ENCODE measurements at regions not wholly inside any gene's neighbourhood (a gene's known extent, or its start where the extent isn't known, plus 50 kb on each side); places are given as distances from the start of the nearest gene placed in this dataset.
"Not testable (repeated sequence)": the region's sequence is repeated elsewhere in the genome, so short reads cannot be mapped to it uniquely, and the experiment has no call there.

DNA sequence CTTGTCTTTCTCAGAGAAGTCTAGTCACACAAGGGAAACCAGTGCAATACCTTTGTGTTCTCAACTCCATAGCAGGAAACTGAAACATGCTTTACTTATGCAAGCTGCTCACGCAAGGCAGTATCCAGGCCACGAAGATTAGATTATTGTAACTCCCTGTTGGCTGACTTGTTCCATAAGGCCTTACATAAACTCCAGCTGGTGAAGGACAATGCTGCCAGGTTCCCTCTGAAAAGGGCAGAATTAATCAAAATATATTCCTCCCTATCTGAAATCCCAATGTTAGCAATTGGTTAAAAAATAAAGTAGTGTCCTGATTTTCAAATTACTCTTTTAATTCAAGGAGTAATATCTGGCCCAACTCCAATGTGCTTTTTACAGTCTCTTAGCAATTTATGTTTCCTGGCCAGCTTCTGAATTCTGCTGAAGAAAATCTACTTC, 966.6 kb downstream of the HACE1 start:
- DNase-seq (ENCODE audit: low spot score): no peak

DNA sequence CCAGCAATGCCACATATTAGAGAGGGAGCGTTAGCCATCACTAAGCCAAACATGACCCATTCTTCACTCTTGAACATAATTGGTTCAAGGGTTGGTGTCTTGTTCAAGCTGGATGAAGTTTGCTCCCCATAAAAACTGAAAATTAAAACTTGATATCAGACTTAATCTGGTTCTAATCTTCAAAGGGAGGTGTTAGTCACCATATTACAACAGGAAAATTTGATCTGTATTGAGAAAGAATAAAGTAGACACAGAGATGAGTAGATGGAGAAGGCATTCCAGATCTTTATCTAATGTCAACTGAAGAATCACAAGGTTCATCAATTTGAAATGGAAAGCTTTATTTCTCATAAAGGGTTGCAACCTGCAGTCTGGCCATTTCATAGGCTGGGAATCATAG, 972.8 kb downstream of the HACE1 start:
- DNase-seq (ENCODE audit: low spot score): no peak

DNA sequence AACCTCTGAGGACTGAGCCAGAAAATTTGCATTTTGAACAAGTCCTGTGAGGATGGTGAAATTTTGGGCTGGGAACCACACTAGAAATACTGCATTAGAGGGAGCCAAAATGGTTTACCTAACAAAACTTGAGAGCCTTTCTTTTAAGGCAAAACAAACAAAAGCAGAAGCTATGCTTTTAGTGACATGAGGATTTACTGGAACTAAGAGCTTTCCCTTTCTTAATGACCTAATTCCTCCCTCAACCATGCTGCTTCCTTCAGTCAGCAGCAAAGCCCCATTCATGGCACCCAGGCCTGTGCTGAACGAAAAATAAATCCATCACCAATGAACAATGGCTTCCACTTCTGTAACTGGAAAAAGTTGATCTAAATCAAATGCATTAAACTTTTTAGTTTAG, 974.3 kb downstream of the HACE1 start:
- DNase-seq (ENCODE audit: low spot score): no peak

DNA sequence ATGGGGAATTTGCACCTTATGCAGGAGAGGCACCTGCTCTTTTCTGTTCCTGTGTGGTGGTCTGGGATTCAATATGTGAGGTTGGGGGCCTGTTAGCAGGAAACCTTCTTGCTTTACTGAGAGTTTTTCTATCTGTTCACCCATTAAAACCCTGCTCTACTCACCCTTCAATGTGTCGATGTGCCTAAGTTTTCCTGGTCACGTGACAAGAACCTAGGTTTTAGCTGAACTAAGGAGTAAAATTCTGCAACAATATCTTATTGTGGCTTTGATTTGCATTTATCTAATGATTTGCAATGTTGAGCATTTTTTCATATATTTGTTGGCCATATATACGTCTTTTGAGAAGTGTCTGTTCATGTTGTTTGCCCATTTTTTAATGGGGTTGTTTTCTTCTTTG, 979.9 kb downstream of the HACE1 start:
- no peak for DNase-seq (ENCODE audit: low spot score)

DNA sequence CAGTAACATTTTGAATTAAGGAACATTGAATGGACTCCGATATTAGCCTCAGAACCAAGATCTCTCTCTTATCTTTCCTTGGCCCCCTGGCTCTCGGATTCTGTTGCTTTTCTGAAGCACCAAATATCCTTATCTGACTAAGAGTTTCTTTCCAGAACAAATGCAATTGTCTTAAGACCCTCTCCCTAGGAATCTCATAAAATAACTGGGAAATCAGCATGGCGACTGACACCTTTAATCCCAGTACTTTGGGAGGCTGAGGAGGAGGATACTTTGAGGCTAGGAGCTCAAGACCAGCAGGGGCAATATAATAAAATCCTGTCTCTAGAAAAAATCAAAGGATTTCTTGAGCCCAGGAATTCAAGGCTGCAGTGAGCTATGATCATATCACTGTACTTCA, 984.5 kb downstream of the HACE1 start:
- no peak for DNase-seq (ENCODE audit: low spot score)

DNA sequence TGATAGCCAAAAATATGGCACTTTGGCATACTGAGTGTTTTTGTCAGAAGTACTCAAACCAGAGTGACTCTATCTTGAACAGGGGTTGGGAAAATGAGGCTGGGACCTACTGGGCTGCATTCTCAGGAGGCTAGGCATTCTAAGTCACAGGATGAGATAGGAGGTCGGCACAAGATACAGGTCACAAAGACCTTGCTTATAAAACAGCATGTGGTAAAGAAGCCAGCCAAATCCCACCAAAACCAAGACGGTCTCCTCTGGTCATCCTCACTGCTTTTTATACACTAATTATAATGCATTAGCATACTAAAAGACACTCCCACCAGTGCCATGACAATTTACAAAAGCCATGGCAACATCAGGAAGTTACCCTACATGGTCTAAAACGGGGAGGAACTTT, 985.1 kb downstream of the HACE1 start:
- no peak for DNase-seq (ENCODE audit: low spot score)

DNA sequence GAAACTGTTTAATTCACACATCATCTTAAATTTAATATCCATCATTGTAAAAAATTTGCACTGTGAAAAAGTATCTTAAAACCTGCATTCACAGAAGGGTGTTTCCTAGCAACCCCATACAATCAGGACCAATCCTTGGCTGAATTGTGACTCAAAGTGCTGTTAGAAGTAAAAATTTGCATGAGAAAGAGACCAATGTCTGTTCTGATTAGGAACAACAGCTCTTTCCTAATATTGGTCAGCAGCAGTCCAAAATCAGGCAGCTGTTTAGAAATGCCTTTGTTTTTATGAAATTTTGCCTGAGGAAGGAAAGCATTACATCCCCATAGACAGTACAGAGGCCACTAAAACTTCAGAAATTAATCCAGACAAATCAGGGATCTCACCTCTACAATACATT, 987.0 kb downstream of the HACE1 start:
- DNase-seq (ENCODE audit: low spot score): no peak

DNA sequence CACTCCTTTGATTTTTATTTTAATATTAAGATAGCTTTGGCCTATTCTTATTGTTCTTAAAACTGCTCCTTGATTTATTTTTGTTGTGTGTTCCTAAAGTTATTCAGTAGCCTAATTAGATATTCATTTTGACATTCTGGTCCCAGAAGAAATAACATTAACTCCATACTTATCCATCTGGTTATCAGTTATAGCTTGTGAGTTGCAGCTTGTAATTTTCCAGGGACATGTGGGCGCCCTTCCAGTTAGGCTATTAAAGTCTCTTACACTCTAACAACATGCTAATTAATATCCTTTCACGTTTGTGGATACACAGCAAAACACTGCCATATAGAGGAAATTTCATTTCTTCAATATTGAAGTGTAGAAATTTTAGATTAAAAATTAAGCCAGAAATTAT, 987.5 kb downstream of the HACE1 start:
- DNase-seq (ENCODE audit: low spot score): no peak

DNA sequence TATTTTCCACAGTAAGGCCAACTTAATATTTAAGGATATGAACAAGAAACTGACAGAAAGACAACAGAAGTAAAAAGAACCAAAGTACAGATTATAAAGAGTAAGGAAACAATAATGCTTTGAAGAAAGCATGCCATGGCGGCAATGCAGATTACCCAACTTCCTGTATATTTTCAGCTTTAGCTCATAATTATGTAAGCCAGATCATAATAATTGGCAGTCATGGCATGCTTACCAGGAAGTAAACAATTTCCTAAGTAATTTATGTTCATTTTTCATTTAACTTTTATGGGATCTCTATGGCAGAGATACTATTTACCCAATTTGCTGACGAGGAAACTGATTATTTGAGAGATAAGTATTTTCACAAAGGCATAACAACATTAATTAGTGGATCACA, 988.7 kb downstream of the HACE1 start:
- no peak for DNase-seq (ENCODE audit: low spot score)

DNA sequence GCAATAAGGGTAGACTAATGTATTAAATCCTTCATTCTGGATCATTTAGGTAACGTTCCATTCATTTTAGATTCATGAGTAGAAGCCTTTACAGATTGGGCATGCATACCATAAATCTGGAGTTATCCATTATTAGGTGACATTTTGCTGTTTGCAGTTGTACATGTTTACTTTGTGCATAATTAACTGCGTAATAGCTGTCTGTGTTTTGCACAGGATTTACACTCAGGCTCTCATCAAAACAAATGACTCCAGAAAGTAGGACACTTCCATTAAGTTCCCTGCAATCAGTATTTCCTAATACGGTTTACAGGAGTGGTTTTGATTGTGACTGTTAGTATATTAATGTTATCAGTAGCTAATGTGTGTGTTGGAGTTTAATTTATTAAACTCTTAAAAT, 997.4 kb downstream of the HACE1 start:
- no peak for DNase-seq (ENCODE audit: low spot score)

DNA sequence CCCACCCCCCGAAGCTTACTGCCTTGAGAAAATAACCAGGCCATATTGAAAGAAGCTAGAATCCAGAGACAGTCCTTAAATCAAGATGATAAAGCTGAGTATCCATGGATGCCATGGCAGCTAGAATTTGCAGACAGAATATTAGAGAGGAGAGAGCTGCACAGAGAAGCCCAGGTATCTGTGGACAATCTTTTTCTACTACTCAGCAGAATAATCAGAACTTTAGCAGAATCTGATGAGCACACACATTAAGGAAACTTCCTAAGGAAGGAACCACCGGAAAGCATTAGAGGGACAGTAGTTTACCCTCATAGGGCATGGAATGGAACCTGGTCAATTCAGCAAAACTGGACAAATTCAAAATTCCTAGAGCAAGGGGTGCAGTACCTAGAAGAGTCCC, 1001.7 kb downstream of the HACE1 start:
- no peak for DNase-seq (ENCODE audit: low spot score)

DNA sequence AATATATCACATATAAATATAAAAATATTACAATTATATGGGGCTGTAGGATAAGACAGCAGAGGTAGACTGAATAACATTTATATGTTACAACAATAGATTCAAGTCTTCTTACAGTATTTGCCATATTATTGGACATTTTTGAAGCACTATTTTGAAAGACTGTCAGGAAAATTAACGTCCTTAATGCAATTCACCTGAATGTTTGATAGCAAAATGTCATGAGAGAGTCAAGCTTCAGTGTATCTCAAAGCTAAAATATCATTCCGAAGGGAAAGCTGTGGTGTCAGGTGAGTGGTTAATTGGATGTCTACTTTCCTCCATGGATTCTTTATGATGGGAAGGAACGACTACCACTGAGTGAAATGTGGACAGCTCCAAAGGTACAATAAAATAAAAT, 1004.0 kb downstream of the HACE1 start:
- no peak for DNase-seq (ENCODE audit: low spot score)

DNA sequence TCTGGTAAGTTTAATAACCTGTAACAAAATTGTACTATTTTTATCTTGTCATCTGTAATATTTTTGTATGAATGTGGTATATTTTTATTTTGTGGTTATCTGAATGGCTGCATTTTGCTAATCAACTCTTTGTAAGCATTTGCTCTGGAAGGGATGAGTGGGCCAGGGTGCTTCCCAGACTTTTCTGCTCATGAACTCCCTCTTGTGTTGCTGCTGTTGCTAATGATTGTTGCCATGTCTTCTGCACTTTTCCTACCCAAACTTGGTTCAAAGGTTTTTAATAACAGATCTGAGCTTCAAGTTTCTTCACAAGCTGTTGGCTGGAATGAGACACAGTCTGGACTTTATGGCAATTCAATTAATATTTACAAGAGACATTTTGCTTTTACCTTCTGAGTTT, 1005.7 kb downstream of the HACE1 start:
- DNase-seq (ENCODE audit: low spot score): no peak

DNA sequence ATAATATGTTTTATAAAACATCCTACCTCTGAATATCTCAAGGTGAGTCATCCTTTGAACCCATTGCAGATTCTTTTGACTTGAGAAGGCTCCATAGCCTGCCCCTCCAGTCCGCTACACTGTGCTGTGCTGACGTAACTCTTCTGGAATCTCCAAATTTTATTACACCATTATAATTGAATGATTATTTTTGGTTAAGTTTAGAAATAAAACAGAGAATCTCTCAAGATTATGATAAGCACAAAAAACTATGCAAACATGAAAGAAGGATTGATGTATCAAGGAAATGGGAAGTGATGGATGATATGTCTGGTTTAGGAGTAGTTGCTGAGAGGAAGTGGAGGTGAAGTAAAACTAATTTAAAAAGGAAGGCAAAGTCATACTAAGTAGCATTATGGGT, 1021.3 kb downstream of the HACE1 start:
- DNase-seq (ENCODE audit: low spot score): no peak

DNA sequence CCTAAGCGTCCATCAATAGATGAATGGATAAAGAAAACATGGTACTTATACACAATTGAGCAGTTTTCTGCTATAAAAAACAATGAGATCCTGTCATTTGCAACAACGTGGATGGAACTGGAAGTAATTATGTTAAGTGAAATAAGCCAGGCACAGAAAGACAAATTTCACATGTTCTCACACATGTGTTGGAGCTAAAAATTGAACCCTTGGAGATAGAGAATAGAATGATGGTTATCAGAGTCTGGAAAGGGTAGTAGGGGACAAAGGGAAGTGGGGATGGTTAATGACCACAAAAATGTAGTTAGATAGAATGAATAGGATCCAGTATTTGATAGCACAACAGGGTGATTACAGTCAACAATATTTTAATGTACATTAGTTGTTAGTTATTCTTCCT, 1033.5 kb downstream of the HACE1 start:
- DNase-seq (ENCODE audit: low spot score): no peak

DNA sequence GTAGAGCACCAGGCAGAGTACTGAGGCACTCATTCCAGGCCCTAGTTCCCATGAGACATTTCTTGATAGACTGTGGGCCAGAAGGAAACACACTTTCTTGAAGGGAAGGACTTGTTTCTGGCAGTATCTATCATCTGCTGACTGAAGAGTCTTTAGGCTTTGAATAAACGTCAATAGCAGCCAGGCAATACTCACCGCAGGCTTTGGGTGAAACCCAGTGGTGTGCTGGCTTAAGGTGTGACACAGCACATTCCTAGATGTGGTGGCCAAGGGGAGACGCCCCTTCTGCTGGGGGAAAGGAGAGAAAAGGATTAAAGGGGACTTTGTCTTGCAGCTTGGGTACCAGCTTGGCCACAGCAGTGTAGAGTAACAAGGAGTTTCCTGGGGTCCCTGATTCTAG, 1039.6 kb downstream of the HACE1 start:
- no peak for DNase-seq (ENCODE audit: low spot score)

DNA sequence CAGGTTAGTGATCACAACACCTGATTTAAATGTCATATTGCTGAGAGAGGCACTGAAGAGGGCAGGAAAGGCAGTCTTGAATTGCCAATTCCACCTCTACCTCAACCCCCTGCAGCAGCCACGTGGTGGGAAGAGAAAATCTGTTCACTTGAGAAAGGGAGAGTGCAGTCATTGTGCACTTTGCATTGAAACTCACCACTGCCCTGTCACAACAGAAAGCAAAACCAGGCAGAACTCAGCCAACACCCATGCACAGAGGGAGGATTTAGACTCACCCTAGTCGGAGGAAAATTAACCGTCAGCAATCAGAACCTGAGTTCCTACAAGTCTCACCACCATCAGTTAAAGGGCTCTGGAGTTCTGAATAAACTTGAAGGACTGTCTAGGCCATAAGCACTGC, 1040.2 kb downstream of the HACE1 start:
- no peak for DNase-seq (ENCODE audit: low spot score)

DNA sequence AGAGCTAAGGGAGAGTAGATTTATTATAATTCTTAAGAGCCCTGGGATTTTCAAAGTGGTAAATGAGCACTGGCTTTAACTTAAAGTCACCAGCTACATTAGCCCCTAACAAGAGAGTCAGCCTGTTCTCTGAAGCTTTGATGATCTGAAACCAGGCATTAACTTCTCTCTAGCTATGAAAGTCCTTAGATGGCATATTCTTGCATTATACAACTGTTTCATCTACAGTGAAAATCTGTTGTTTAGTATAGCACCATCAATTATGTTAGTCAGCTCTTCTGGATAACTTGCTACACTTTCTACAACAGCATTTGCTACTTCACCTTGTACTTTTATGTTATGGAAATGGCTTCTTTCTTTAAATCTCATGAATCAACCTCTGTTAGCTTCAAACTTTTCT, 1046.7 kb downstream of the HACE1 start:
- no peak for DNase-seq (ENCODE audit: low spot score)

DNA sequence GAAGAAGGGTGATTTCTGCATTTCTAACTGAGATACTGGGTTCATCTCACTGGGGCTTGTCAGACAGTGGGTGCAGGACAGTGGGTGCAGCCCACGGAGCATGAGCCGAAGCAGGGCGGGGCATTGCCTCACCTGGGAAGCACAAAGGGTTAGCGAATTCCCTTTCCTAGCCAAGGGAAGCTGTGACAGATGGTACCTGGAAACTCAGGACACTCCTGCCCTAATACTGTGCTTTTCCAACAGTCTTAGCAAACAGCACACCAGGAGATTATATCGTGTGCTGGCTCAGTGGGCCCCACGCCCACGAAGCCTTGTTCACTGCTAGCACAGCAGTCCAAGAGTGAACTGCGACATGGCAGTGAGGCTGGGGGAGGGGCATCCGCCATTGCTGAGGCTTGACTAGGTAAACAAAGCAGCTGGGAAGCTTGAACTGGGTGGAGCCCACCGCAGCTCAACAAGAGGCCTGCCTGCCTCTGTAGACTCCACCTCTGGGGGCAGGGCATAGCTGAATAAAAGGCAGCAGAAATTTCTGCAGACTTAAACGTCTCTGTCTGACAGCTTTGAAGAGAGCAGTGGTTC, 1057.7 kb downstream of the HACE1 start:
- not testable (repeated sequence) for DNase-seq (ENCODE audit: low spot score)

DNA sequence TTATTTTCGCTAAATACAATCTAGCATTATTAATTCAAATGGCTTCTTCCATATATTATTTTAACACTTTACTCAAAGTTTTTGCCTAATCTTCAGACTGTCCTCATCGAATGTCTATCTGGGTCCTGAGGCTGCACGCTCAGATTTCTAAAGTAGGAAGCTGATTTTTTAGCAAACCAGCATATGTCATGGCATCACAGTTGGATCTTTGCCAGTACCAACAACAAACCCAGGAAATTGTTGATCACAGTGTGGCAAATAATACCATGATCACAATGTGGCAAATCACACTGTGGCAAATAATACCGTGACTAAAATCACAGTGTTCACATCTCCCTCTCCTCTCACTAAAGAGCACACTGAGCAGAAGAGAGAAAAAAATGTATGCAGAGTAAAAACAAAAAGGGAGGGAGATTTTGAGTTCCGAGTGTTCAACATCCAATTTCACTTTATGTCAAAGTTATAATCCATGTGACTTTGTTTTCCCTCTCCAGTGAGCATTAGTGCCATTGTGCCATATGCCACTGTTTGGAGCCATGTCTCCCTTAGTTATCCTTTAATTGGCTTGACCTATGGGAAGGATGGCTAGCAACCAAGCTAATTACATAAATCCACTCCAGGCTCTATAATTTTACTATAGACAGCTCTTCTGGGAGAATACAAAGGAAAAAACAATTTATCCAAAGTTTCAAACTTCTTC, 1059.6 kb downstream of the HACE1 start:
- no peak for DNase-seq (ENCODE audit: low spot score)

DNA sequence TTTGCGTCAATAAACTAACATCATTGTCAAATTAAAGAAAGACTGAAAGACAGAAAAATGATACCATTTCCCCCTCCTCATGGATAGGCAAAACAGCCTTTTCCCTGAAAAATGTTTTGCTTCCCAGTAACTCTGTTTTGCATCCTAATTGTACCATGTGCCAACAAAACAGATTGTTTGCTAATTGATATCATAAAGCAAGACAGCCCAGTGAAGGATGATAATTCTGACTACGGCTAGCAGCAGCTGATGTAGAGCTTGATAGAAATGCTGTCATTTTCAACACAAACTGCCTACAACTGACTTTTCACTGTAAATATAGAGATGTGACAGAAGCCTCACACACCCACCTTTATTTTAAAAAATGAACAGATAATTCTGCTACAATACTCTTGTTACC, 1061.6 kb downstream of the HACE1 start:
- DNase-seq (ENCODE audit: low spot score): no peak

DNA sequence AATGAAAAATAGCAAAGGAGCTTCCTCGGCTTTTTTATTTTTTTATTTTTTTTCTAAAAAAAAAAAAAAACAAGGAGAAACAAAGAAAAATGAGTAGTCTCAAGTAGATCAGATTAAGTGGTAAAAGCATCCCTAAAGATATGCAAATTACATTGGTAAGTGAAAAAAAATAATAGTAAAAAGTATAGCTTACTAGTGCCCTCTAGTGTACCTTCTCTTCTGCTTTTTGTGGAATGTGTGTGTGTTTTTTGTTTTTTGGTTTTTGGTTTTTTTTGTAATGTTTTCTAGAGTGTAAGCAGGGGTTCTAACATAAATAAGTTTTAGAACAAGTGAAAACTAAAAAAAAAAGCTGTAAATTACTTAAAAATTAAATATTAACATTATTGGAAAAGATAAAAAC, 1062.0 kb downstream of the HACE1 start:
- DNase-seq (ENCODE audit: low spot score): no peak

DNA sequence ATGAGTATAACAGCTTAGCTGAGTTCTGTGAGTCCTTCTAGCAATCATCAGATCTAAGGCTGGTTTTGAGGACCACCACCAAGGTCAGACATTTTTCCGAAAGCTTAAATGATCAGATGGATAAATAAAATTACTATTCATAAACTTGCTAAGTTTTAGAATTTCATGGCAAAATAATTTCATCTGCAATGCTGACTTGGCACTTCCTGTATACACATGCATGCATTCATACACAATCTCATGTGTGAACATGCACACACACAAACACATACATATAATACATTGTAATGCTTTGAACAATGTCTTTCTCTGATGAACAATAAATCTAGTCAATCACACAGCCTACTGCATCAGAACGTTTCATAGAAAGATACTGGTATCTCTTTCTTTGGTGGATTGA, 1068.3 kb downstream of the HACE1 start:
- no peak for DNase-seq (ENCODE audit: low spot score)

DNA sequence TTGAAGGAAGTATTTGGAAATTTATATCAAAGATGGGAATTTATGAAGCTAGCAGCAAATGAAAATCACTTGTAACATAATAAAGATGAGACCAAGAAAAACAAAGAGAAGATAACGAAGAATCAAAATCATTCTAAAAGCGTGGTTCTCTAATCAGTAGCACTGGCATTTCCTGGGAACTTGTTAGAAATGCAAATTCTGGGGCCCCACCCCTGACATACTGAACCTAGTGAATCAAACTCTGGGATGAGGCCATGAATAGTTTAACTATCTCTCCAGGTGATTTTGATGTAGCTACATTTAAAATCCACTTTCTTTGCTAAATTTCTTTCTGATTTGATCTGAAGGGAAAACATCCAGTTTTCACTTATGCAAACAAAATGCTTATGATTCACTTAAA, 1075.6 kb downstream of the HACE1 start:
- DNase-seq (ENCODE audit: low spot score): no peak

Data from COLO829 (cell line).